MCF 10A (cell line): ENCODE measurements at regions not wholly inside any gene's neighbourhood (a gene's known extent, or its start where the extent isn't known, plus 50 kb on each side); places are given as distances from the start of the nearest gene placed in this dataset.
A peak's percentile ranks its signal among the peaks of the same experiment; 100 is the strongest.

Experiments
- BruUV-seq: library from RNA; stranded (reverse); fragments of 400-500 nt; replicated peaks from 2 replicates; lab custom pipeline; 2021; lab: Mats Ljungman, UMichigan
- CTCF ChIA-PET: fragments of 300-600 bp; sonication (Branson Sonifier 250); formaldehyde crosslinking; extraction: SDS; loops from one replicate; lab custom pipeline; 2021; ENCODE audit warnings: antibody characterized with exemption, inconsistent platforms; lab: Yijun Ruan, JAX
- POLR2A ChIA-PET: fragments of 300-600, 350-650 bp; sonication (Branson Sonifier 250); formaldehyde crosslinking; extraction: SDS; loops from one replicate; lab custom pipeline; 2020; ENCODE audit warnings: antibody characterized with exemption, inconsistent platforms; lab: Yijun Ruan, JAX
- DNase-seq: peaks from one replicate; pipeline ENCODE4 v3.0.0-alpha.2; 2018; ENCODE audit not compliant: unreplicated experiment
- H3K27ac Mint-ChIP-seq: one replicate; pipeline ENCODE4 v1.8.0; 2022; ENCODE audit warnings: mild to moderate bottlenecking, low read depth, mixed read lengths; ENCODE audit not compliant: unreplicated experiment
- H3K27me3 Mint-ChIP-seq: one replicate; pipeline ENCODE4 v1.8.0; 2022; ENCODE audit warnings: mixed read lengths; ENCODE audit not compliant: insufficient read depth, unreplicated experiment
- H3K36me3 Mint-ChIP-seq: one replicate; pipeline ENCODE4 v1.8.0; 2022; ENCODE audit warnings: mild to moderate bottlenecking, moderate library complexity, mixed read lengths; ENCODE audit not compliant: insufficient read depth, unreplicated experiment
- H3K4me1 Mint-ChIP-seq: one replicate; pipeline ENCODE4 v1.8.0; 2022; ENCODE audit warnings: mixed read lengths; ENCODE audit not compliant: insufficient read depth, unreplicated experiment
- H3K4me3 Mint-ChIP-seq: one replicate; pipeline ENCODE4 v1.8.0; 2022; ENCODE audit warnings: mild to moderate bottlenecking, moderate library complexity, mixed read lengths; ENCODE audit not compliant: unreplicated experiment
- H3K9me3 Mint-ChIP-seq: one replicate; pipeline ENCODE4 v1.8.0; 2022; ENCODE audit warnings: mixed read lengths; ENCODE audit not compliant: unreplicated experiment
- intact Hi-C: fragments of 100-400 bp; cut with micrococcal nuclease; formaldehyde crosslinking; loops from 2 replicates; pipeline ENCODE4 v1.14.1; 2022
- TF ChIP-seq, protein P1 (sequence below): fragments of 200-600 bp; IDR thresholded peaks from one replicate; pipeline ENCODE4 v1.8.0; 2022; ENCODE audit warnings: antibody characterized with exemption, mild to moderate bottlenecking; ENCODE audit not compliant: unreplicated experiment

DNA sequence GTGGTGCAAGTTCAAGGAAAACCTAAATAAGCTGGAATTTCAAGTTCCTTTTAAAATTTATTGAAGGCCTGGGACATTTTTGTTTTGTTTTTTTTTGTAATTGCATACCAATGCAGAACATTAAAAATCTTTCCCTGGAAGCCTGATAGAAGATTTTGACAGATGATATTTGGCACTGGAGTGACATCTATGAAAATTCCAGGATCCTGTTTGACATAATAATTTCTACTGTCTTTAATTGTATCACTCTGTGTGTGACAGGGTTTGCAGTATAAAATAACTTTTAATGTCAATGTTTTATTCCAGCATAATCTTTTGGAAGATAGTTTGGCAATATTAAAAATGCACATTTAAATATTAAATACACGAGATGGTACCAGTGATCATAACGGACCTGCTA is 514.2 kb upstream of the ACO1 start:
- Mint-ChIP-seq H3K4me1 (no peaks in the 10 kb centered on the region), H3K36me3 (no peaks in the 10 kb centered on the region), H3K4me3 (no peak overlapping the region), H3K27ac (no peak overlapping the region), H3K9me3 (no peaks in the 10 kb centered on the region), H3K27me3 (peaks cover 64% of the 10 kb centered on the region)
- BruUV-seq: no TSS peak
- intact Hi-C loops: no loop called here
- POLR2A ChIA-PET: interaction anchor here (0.7 kb wide), 1 partner anchor 398 kb away, joined by 3 read pairs; no protein-coding TSS in a partner anchor
- DNase-seq: no peak
- CTCF ChIA-PET: no interaction called here
- TF ChIP-seq, protein P1, sequence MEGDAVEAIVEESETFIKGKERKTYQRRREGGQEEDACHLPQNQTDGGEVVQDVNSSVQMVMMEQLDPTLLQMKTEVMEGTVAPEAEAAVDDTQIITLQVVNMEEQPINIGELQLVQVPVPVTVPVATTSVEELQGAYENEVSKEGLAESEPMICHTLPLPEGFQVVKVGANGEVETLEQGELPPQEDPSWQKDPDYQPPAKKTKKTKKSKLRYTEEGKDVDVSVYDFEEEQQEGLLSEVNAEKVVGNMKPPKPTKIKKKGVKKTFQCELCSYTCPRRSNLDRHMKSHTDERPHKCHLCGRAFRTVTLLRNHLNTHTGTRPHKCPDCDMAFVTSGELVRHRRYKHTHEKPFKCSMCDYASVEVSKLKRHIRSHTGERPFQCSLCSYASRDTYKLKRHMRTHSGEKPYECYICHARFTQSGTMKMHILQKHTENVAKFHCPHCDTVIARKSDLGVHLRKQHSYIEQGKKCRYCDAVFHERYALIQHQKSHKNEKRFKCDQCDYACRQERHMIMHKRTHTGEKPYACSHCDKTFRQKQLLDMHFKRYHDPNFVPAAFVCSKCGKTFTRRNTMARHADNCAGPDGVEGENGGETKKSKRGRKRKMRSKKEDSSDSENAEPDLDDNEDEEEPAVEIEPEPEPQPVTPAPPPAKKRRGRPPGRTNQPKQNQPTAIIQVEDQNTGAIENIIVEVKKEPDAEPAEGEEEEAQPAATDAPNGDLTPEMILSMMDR: no peak

DNA sequence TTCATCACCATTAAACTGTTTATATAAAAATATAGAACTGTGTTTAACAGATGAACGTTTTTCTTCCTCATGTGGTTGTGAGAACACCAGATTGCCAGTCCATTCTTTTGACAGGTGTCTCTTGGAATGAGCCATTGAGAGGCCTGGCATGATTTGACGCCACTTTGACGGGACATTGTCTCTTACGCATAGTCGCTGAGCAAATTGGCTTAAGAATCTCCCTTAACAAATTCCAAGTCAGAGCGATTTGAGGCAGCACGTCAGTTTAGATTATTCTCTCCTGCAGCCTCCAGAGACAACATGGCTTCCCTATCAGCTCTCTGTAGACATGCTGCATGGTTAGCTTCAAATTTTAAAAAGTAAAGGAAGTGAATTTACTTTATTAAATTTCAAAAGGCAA is 510.7 kb upstream of the ACO1 start:
- ChIA-PET POLR2A (no interaction called here), CTCF (no interaction called here)
- no peaks in the 10 kb centered on the region for H3K4me1 Mint-ChIP-seq
- TF ChIP-seq, protein P1: no peak
- no TSS peak for BruUV-seq
- no peaks in the 10 kb centered on the region for H3K9me3 Mint-ChIP-seq
- intact Hi-C loops: no loop called here
- peaks cover 68% of the 10 kb centered on the region for H3K27me3 Mint-ChIP-seq
- no peaks in the 10 kb centered on the region for H3K36me3 Mint-ChIP-seq
- no peak for DNase-seq
- no peak overlapping the region for H3K4me3 Mint-ChIP-seq
- no peak overlapping the region for H3K27ac Mint-ChIP-seq

DNA sequence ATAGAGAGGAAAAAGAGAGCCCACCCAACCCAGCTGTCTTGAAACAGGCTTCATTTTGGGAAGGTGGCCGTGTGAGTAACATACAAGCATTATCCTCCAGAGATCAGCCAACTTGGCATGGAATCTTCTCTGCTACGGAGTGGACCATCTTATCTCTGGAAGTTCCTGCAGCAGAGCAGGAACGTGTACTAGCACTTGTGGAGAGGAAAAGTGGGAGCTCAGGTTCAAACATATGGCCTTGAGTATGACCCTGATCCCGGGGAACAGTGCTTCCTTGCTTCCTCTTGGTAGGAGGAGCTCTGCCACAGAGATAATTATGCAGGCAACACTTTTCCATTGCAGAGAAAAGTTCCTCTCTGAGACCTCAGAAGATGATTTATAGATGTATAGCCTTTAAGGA is 490.4 kb upstream of the ACO1 start:
- Mint-ChIP-seq H3K27me3 (peaks cover 12% of the 10 kb centered on the region), H3K4me1 (no peaks in the 10 kb centered on the region), H3K9me3 (no peaks in the 10 kb centered on the region), H3K27ac (no peak overlapping the region), H3K36me3 (no peaks in the 10 kb centered on the region), H3K4me3 (no peak overlapping the region)
- no peak for DNase-seq
- TF ChIP-seq, protein P1: no peak
- BruUV-seq: no TSS peak
- ChIA-PET POLR2A (no interaction called here), CTCF (interaction anchor here (0.6 kb wide), 1 partner anchor 11 kb away, joined by 3 read pairs; no protein-coding TSS in a partner anchor)
- intact Hi-C loops: no loop called here

DNA sequence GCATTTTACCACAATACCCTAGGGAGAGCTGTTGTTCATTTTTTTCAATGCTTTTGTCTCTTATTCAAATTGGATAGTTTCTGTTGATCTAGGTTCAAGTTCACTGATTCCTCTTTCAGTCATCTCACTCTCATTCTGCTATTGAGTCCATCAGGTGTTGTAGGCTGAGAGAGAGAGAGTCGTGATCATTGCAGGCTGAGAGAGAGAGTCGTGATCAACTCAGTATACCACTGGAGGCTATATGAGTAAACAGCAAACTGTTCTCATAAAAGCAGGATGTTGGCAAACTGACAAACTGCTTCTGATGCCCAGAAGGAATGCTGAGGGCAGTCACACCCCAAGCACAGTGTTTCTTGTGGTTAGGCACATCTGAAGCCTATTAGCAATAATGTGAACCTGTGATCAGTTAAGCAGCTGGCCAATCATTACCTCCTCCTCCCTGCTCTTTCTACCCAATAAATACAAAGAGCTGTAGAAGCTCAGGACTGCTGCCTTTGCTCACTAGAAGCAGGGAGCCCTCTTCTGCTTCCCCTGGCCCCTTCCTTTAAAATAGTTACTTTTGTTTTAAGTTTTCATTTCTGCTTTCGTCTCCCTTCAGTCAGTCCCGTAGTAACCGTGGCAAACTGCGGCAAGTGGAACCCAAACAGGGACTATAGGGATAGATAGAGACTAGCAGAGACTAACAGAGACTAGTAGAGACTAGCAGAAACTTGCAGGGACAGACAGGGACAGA is 476.1 kb upstream of the ACO1 start:
- ChIA-PET CTCF (interaction anchor here (0.9 kb wide), 1 partner anchor 9 kb away, joined by 3 read pairs; no protein-coding TSS in a partner anchor), POLR2A (no interaction called here)
- TF ChIP-seq, protein P1: no peak
- peak; percentile 82 for DNase-seq
- intact Hi-C loops: loop anchor here (5.0 kb wide), 1 partner anchor 444 kb away; no protein-coding TSS in a partner anchor
- peak overlapping the region; percentile 41 for H3K27ac Mint-ChIP-seq
- no peaks in the 10 kb centered on the region for H3K27me3 Mint-ChIP-seq
- peaks cover 5% of the 10 kb centered on the region for H3K36me3 Mint-ChIP-seq
- peak overlapping the region; percentile 19 for H3K4me3 Mint-ChIP-seq
- H3K9me3 Mint-ChIP-seq: no peaks in the 10 kb centered on the region
- no TSS peak for BruUV-seq
- H3K4me1 Mint-ChIP-seq: peaks cover 22% of the 10 kb centered on the region
